WTC11 (cell line): ENCODE measurements at regions not wholly inside any gene's neighbourhood (a gene's known extent, or its start where the extent isn't known, plus 50 kb on each side); places are given as distances from the start of the nearest gene placed in this dataset.

Source experiments
- ATAC-seq: fragments of 200-7000 bp; cut with Tn5 transposase; 2 replicates; pipeline ENCODE4 v1.10.0; 2021; ENCODE audit warnings: mild to moderate bottlenecking, moderate library complexity
- CTCF ChIA-PET: fragments of 300-600 bp; sonication (Branson Sonifier 250); formaldehyde crosslinking; loops from one replicate; lab custom pipeline; 2021; ENCODE audit warnings: antibody characterized with exemption; lab: Charles Lee
- POLR2A ChIA-PET: fragments of 350-600 bp; sonication (Branson Sonifier 250); formaldehyde crosslinking; loops from one replicate; lab custom pipeline; 2021; ENCODE audit warnings: antibody characterized with exemption; lab: Charles Lee
- DNase-seq: peaks from one replicate; pipeline ENCODE4 v3.0.0; 2021; ENCODE audit warnings: low spot score
- H3K27ac Mint-ChIP-seq: 2 replicates; pipeline ENCODE4 v1.8.0; 2021; ENCODE audit warnings: mixed read lengths
- H3K27me3 Mint-ChIP-seq: 2 replicates; pipeline ENCODE4 v1.8.0; 2021; ENCODE audit warnings: low read depth, mild to moderate bottlenecking, moderate library complexity, mixed read lengths
- H3K36me3 Mint-ChIP-seq: 2 replicates; pipeline ENCODE4 v1.8.0; 2021; ENCODE audit warnings: mixed read lengths
- H3K4me1 Mint-ChIP-seq: 2 replicates; pipeline ENCODE4 v1.8.0; 2022; ENCODE audit warnings: mixed read lengths
- H3K4me3 Mint-ChIP-seq: 2 replicates; pipeline ENCODE4 v1.8.0; 2021; ENCODE audit warnings: mild to moderate bottlenecking, moderate library complexity, mixed read lengths
- H3K9me3 Mint-ChIP-seq: 2 replicates; pipeline ENCODE4 v1.8.0; 2021; ENCODE audit warnings: mixed read lengths
- AR ChIP-seq: fragments of 250-450 bp; sonication (Bioruptor Pico); IDR thresholded peaks from 2 replicates; pipeline ENCODE4 v1.9.0; 2021; ENCODE audit warnings: mild to moderate bottlenecking
- ATF2 ChIP-seq: sonication (generic); formaldehyde crosslinking; IDR thresholded peaks from 2 replicates; pipeline ENCODE4 v1.8.1; 2022; ENCODE audit warnings: low read depth, missing genetic modification reagents, borderline replicate concordance
- CTCF ChIP-seq: fragments of 200-600 bp; IDR thresholded peaks from 2 replicates; pipeline ENCODE4 v1.8.0; 2022; ENCODE audit warnings: antibody characterized with exemption
- E2F1 ChIP-seq: sonication (generic); formaldehyde crosslinking; IDR thresholded peaks from 2 replicates; pipeline ENCODE4 v1.8.0; 2022; ENCODE audit warnings: mild to moderate bottlenecking, missing genetic modification reagents
- GABPB1 ChIP-seq: sonication (generic); formaldehyde crosslinking; IDR thresholded peaks from 2 replicates; pipeline ENCODE4 v1.8.1; 2023; ENCODE audit warnings: mild to moderate bottlenecking, missing genetic modification reagents
- JUN ChIP-seq: sonication (generic); formaldehyde crosslinking; IDR thresholded peaks from 2 replicates; pipeline ENCODE4 v1.8.0; 2023; ENCODE audit warnings: mild to moderate bottlenecking, missing genetic modification reagents
- MLX ChIP-seq: sonication (generic); formaldehyde crosslinking; IDR thresholded peaks from 2 replicates; pipeline ENCODE4 v1.8.1; 2023; ENCODE audit warnings: mild to moderate bottlenecking, missing genetic modification reagents, moderate library complexity
- MXD4 ChIP-seq: fragments of 250-450 bp; sonication (Bioruptor Pico); IDR thresholded peaks from 2 replicates; pipeline ENCODE4 v1.8.0; 2021; ENCODE audit warnings: mild to moderate bottlenecking, moderate library complexity, borderline replicate concordance
- NR3C1 ChIP-seq: sonication (generic); formaldehyde crosslinking; conservative IDR thresholded peaks from 2 replicates; pipeline ENCODE4 v1.8.1; 2023; ENCODE audit warnings: low read depth, mild to moderate bottlenecking, missing genetic modification reagents
- OVOL2 ChIP-seq: fragments of 250-450 bp; sonication (Bioruptor Pico); IDR thresholded peaks from 2 replicates; pipeline ENCODE4 v1.9.0; 2021; ENCODE audit warnings: mild to moderate bottlenecking, borderline replicate concordance
- PRRX2 ChIP-seq: fragments of 250-450 bp; sonication (Bioruptor Pico); IDR thresholded peaks from 2 replicates; pipeline ENCODE4 v1.8.0; 2021; ENCODE audit warnings: mild to moderate bottlenecking
- SOX15 ChIP-seq: fragments of 250-450 bp; sonication (Bioruptor Pico); IDR thresholded peaks from 2 replicates; pipeline ENCODE4 v1.9.0; 2021; ENCODE audit warnings: mild to moderate bottlenecking
- ZBTB43 ChIP-seq: sonication (generic); formaldehyde crosslinking; IDR thresholded peaks from 2 replicates; pipeline ENCODE4 v1.8.1; 2023; ENCODE audit warnings: mild to moderate bottlenecking, missing genetic modification reagents
- ZNF138 ChIP-seq: sonication (generic); formaldehyde crosslinking; conservative IDR thresholded peaks from 2 replicates; pipeline ENCODE4 v1.8.1; 2022; ENCODE audit warnings: mild to moderate bottlenecking, moderate library complexity, missing genetic modification reagents
- ZNF219 ChIP-seq: sonication (generic); formaldehyde crosslinking; IDR thresholded peaks from 2 replicates; pipeline ENCODE4 v1.8.0; 2023; ENCODE audit warnings: missing genetic modification reagents, mild to moderate bottlenecking, borderline replicate concordance
- ZNF317 ChIP-seq: sonication (generic); formaldehyde crosslinking; IDR thresholded peaks from 2 replicates; pipeline ENCODE4 v1.8.1; 2023; ENCODE audit warnings: low read depth, mild to moderate bottlenecking, moderate library complexity, missing genetic modification reagents, borderline replicate concordance
- ZNF425 ChIP-seq: fragments of 250-450 bp; sonication (Bioruptor Pico); conservative IDR thresholded peaks from 2 replicates; pipeline ENCODE4 v1.9.0; 2021; ENCODE audit warnings: mild to moderate bottlenecking

GRCh38 chr10:118214776-118215175 lies 127.3 kb downstream of the FAM204A start:
- Mint-ChIP-seq H3K27ac (no peak overlapping the region), H3K9me3 (peaks cover 3% of the 10 kb centered on the region; the same call in 1 of the 2 replicates), H3K27me3 (peaks cover 3% of the 10 kb centered on the region), H3K36me3 (no peaks in the 10 kb centered on the region), H3K4me1 (0 out of 2 replicates have a peak, but pooled peaks cover 3% of the 10 kb centered on the region), H3K4me3 (no peak overlapping the region)
- ATAC-seq = no peak
- POLR2A ChIA-PET = no interaction called here
- CTCF ChIA-PET = no interaction called here
- no peak for DNase-seq
- TF ChIP-seq MLX = no peak
- TF ChIP-seq JUN (CRISPR knock-in tag) = no peak
- TF ChIP-seq E2F1 (CRISPR knock-in tag) = no peak
- no peak for TF ChIP-seq AR
- no peak for TF ChIP-seq ZNF219 (CRISPR knock-in tag)
- no peak for TF ChIP-seq ZNF425 (CRISPR knock-in tag)
- no peak for TF ChIP-seq MXD4
- no peak for TF ChIP-seq OVOL2
- no peak for TF ChIP-seq ZBTB43 (CRISPR knock-in tag)
- no peak for TF ChIP-seq GABPB1
- TF ChIP-seq CTCF = no peak
- no peak for TF ChIP-seq PRRX2 (CRISPR knock-in tag)
- TF ChIP-seq SOX15 = no peak
- no peak for TF ChIP-seq ZNF317 (CRISPR knock-in tag)
- no peak for TF ChIP-seq ATF2 (CRISPR knock-in tag)
- no peak for TF ChIP-seq ZNF138 (CRISPR knock-in tag)
- TF ChIP-seq NR3C1 (CRISPR knock-in tag) = no peak
